Activated T-helper 1 cell treated with Interleukin-2 at 50 U/mL for 16 hours (primary cell): ENCODE measurements at regions not wholly inside any gene's neighbourhood (a gene's known extent, or its start where the extent isn't known, plus 50 kb on each side); places are given as distances from the start of the nearest gene placed in this dataset.

Source experiments
- DNase-seq: peaks from one replicate; pipeline ENCODE4 v3.0.0-alpha.2; 2020; ENCODE audit warnings: low read depth

DNA sequence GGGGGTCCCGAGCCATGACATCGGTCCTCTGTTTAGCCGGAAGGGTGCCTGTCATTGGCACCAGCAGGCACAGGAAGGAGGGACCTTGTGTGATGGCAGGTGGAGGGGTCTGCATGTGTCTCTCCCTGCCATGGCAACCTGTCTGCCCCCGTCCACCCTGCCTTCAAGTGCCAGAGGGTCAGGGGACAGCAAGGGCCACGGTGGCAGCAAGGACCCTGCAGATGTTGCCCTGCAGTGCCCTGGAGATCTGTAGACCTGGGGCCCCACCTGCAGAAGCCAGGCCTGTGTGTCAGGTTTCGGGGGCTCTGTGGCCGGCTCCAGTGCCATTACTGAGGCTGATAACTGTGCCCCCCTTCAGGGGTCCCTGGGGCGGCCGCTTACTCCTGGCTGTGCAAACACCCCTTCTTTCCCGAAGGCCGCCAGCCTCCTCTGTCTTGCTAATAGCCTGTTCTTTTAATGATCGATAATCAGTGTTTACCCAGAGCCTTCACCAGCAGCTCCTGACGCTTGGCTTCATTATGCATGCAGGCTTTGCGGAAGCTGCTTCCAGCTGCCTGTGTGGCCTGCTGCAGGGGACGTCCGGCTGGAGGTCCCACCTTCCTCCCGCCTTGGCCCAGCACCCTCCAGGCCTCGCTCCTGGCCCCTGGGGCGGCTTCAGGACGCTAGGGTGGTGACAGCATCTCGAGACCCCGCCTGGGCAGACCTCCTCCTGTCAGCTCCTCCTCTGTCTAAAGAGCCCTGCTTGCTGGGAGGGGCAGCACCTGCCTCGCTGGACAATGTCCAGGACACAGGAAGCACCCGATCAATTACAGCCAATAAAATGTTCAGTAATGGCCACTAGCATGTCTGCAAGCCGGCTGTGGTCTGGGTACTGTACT lies 153.0 kb downstream of the KIF26A start:
- DNase-seq = no peak

DNA sequence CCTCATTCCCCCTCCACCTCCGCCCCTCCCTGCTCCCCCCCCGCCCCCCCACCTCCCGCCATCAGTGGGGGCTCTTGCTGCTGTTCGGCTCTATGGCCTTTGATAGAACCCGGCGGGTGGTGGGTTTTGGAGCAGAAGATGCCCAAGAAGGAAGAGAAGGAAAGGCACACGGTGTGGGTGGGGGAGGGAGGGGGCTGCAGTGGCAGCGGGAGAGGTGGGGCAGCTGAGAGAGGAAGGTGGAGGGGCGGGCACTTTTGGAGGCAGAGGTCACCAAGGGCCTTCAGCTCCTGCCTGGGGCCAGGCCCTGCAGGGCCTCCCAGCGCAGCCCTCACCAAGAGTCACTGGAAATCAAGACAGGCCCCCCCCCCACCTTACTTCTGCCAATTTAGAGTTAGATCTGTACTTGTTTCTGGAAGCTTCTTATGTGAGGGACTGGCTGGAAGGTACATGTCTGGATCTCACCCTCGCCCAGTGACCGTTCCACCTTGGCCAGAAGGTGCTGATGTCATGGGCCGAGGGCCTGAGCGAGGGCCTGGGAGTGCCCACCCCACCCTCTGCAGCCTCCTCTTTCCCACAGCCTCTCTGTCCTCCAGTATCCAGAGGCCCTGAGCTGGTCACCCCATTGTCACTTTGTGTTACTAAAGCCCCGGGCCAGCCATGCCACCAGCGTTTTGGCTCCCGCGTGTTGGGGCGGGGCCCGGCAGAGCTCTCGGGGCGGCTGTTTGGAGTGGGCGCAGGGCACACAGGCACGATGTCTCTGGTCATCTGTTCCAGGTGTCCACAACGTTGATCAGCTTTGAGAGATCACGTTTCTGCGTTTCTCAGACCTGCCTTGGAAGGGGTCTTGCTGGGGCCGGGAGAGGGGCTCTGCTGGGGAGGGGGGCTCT lies 153.9 kb downstream of the KIF26A start:
- DNase-seq = no peak

DNA sequence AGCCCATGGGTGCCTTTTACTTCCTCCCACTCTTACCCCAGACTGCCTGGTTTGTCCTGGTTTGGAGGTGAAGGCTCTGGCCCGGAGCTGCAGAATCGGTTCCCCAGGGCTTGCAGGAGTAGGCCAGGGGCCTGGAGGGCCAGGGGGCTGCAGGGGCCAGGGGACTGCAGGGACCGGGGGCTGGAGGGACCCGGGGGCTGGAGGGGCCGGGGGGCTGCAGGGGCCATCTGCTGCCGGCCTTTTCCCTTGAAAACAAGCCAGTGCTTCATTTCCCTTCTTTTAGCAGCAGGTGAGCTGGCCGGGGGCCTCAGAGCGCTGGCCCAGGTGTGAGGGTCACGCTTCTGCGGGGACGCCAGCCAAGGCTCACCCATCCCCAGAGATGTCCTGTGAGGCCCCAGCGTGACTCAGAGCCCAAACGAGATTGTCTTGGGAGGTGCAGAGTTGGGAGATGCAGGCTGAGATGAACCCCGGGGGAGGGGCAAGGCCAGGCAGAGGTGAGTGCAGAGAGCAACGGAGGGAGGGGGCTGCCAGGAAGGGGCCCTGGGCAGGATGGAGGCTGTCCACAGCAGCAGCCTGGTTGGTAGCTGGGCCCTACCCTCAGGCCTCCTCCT lies 154.9 kb downstream of the KIF26A start:
- no peak for DNase-seq

- no peak for DNase-seq
Measured at GRCh38 chr14:104293851-104294627, 155.7 kb downstream of the KIF26A start.

- DNase-seq = no peak
Measured at GRCh38 chr14:104294628-104294982, 156.2 kb downstream of the KIF26A start.

DNA sequence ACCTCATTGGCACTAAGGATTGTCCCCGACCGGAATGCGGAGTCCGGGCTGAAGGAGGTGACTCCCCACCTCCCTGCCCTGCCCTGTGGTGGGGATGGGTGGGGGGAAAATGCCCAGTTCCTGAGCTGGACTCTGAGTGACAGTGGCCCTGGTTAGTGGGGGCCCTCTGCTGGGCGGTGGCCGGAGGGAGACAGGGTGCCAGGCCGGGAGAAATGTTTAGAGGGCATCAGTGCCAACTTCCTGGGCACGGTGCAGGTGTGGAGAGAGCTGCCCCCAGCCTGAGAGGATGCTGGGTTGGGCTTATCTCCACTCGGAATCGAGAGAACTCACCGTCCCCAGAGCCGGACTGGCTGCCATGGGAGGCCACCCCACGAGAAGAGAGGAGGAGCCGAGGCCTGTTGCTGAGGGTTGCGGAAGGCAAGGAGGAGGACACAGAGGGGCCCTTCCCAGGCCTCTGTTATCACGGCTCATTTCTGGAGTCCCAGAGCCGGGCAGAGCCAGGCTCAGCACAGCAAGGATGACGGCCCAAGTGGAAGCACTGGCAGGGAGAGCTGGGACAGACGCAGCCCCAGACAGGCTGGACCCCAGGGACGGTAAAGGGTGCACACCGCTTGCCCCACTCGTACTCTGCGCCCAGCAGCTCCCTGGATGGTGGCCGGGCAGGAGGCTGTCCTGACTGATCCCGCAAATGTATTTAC lies 156.7 kb downstream of the KIF26A start:
- DNase-seq = no peak

- DNase-seq = no peak
Measured at GRCh38 chr14:104295681-104296387, 157.4 kb downstream of the KIF26A start.

DNA sequence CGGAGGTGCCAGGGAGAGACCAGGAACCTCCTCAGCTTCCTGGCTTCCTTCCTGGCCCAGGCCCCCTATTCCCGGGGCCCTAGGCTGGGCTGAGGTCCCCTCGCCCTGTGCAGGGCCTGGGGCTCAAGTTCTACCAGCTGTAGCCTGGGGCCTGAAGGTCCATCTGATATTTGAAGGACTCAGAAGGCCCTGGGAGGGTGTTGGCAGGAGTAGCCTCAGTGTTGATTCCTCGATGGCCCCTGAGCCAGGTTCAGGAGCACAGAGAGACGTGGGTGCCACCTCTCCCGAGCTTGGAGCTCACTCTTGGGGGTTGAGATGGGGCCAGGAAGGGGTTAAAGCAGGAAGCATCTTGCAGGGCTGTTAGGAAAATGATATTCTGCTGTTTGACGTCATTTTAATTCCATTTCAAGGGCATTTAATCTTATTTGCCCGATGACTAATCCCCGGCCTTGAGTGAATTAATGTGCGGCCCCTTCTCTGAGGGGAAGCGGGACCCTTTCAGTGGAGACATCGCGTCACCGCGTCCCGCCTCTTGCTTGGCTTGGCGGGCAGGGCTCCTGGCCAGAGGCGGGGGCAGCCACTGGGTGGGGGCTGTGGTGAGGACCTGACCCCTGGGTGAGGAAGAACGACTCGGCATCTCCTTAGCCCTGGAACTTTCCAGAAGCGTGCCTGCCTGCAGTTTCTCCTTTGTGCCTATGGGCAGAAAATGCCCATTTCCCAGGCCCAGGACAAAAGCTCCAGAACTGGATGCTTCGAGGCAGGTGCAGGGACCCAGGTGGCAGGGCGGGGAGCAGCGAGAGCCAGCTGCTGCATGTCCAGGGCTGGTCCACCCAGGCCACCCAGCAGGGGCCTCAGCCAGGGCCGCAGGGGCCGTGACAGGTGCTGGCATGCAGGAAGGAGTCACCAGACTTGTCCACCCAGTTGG lies 158.3 kb downstream of the KIF26A start:
- no peak for DNase-seq

- no peak for DNase-seq
Measured at GRCh38 chr14:104297313-104297704, 158.9 kb downstream of the KIF26A start.

DNA sequence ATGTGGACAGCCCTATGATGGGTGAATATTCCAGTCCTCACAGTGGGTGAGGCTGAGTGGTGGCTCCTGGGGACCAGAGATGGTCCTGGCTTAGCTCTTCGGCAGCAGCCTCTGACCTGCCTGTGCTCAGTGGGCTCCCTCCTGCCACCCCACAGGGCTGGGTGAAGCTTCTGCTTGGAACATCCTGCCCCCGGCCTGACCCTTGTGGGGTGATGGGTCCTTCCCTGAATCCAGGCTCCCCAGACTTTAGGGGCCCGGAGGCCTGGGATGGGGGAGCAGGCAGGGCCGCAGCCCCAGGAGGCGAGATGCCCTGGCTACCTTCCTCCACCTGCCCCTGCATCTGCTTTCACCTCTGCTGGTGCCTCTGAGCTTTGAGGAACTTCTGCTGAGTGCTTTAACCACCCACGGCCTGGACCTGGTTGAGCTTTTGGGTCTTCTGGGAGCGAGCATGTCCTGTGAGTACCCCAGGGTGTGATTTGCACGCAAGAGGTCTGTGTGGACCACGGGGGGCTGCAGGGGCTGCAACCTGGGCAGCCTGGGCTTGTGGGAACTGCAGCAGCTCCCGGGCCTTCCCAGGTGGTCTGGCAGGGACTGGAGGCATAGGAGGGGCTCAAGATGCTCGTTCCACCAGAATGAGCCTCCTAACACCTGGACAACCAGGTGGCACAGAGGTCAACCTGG lies 159.5 kb downstream of the KIF26A start:
- DNase-seq = no peak

GRCh38 chr14:104298458-104298857 lies 160.1 kb downstream of the KIF26A start:
- DNase-seq = no peak

- no peak for DNase-seq
Measured at GRCh38 chr14:104299993-104300761, 161.8 kb downstream of the KIF26A start.

- no peak for DNase-seq
Measured at GRCh38 chr14:104301731-104302460, 163.5 kb downstream of the KIF26A start.

DNA sequence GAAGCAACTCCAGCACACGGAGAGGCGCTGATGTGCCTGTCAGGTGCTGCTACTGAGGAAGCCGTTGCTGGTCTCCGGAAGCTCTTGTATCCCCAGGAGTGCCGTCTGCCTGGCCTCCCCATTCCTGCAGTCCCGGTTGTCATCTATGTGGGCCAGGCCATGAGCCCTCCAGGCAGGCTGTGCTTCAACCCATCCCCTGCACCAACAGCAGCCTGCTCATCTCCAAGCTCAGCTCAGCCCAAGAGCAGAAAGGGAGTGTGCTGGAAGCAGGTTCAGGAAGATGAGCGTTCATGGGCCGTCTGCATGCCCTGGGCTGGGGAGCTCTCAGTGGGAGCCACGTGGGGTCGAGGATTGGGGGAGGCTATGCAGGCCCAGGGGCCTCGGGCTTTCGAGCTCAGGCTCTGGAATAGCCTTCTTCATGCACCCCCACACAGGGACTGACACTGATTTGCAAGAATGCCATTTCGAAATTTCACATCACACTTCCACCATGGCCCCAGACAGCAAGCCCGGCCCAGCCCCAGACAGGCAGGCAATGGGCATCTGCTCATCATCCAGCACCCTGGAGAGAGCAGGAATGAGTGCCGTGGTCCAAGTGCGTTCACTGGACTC lies 164.5 kb downstream of the KIF26A start:
- DNase-seq = no peak

DNA sequence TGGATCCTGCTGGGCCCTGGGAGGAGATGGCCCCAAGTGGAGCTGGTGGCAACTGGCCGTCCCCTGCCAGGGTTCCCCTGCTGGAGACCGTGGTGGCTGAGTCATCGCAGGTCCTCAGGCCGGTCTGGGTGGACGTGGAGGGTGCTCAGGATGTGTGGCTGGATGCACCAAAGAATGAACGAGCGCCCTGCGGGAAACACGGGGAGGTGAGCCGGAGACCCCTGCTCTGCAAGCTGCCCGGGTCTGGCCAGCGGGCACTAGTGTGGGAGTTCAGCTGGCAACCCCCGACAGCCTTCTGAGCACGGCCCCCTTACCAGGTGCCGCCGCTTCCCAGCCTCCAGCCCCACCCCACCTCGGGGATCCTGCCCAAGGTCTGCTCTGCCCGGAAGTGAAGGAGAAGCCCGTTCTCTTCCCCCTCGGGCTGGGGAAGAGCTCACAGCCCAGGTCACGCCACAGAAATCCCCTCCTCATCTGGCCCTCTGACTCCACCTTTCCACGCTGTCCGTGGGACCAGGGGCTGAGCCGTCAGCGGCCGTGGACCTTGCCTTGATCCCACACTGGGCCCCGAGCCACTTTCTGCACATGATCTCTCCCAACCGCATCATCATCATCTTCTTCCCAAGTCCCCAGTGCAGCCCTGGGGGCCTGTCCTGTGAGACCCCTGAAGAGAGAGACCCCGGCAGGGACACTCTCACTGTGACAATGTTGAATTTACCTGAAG lies 165.5 kb downstream of the KIF26A start:
- no peak for DNase-seq
